ENCODE measurements at regions not wholly inside any gene's neighbourhood (a gene's known extent, or its start where the extent isn't known, plus 50 kb on each side); places are given as distances from the start of the nearest gene placed in this dataset.
"Not testable (repeated sequence)": the region's sequence is repeated elsewhere in the genome, so short reads cannot be mapped to it uniquely, and the experiment has no call there.

DNA sequence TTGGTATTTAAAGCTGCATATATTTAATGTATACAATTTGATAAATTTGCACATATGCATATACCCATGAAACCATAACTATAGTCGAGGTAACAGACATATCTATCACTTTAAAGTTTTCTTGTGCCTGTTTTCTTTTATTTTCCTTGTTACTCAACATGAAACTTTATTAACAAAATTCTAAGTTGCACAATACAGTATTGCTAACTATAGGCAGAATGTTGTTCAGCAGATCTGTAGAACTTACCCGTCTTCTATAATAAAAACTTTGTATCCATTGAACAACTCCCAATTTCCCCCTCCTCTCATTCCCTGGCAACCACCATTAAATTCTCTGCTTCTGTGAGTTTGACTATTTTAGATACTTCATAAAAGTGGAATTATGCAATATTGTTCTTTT, 404.6 kb upstream of the KCND2 start:
- Mint-ChIP-seq H3K4me3 (no peak overlapping the region), H3K27ac (no peak overlapping the region), H3K27me3 (no peaks in the 10 kb centered on the region), H3K9me3 (peaks cover 4% of the 10 kb centered on the region), H3K4me1 (ENCODE audit: unreplicated experiment) (no peaks in the 10 kb centered on the region), H3K36me3 (no peaks in the 10 kb centered on the region)
- TF ChIP-seq CTCF (conservative IDR thresholded peaks at IDR 0.05) = no peak
- DNase-seq (ENCODE audit: extremely low spot score, unreplicated experiment) = no peak

DNA sequence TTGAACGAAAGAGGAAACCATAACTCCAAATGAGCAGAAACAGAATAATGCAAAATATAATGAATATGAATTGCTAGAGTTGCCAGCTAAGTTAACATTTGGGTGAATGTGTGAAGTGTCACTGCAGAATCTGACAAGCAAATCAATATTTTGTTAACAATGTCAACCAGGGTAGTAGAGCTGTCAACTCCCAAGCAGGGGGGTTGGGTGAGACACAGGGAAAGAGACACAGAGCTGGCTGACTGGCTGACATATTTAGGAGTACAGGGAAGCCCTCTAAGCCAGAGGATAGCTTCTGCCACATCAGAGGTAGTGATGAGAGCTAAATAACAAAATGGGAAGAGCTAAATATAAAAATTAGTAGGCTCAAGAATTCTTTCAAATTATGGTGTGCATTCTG, 393.1 kb upstream of the KCND2 start:
- no peaks in the 10 kb centered on the region for H3K36me3 Mint-ChIP-seq
- H3K27ac Mint-ChIP-seq = no peak overlapping the region
- TF ChIP-seq CTCF (conservative IDR thresholded peaks at IDR 0.05) = no peak
- no peaks in the 10 kb centered on the region for H3K4me1 Mint-ChIP-seq (ENCODE audit: unreplicated experiment)
- DNase-seq (ENCODE audit: extremely low spot score, unreplicated experiment) = no peak
- H3K9me3 Mint-ChIP-seq = no peaks in the 10 kb centered on the region
- H3K27me3 Mint-ChIP-seq = no peaks in the 10 kb centered on the region
- H3K4me3 Mint-ChIP-seq = no peak overlapping the region

DNA sequence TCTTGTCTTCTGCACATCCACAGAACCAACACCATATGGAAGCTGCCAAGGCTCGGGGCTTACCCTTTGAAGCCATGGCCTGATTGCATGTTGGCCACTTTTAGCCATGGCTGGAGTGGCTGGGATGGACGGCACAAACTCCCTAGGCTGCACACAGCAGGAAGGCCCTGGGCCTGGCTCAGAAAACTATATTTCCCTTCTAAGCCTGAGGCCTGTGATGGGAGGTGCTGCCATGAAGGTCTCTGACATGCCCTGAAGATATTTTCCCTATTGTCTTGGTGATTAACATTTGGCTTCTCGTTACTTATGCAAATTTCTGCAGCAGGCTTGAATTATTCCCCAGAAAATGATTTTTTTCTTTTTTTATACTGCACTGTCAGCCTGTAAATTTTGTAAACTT, 387.0 kb upstream of the KCND2 start:
- Mint-ChIP-seq H3K27ac (no peak overlapping the region), H3K36me3 (no peaks in the 10 kb centered on the region), H3K4me1 (ENCODE audit: unreplicated experiment) (no peaks in the 10 kb centered on the region), H3K27me3 (no peaks in the 10 kb centered on the region), H3K9me3 (no peaks in the 10 kb centered on the region), H3K4me3 (no peak overlapping the region)
- TF ChIP-seq CTCF (conservative IDR thresholded peaks at IDR 0.05) = no peak
- no peak for DNase-seq (ENCODE audit: extremely low spot score, unreplicated experiment)

GRCh38 chr7:119886525-119886924, 386.4 kb upstream of the KCND2 start:
- not testable (repeated sequence) for H3K27ac Mint-ChIP-seq; DNase-seq (ENCODE audit: extremely low spot score, unreplicated experiment); H3K9me3 Mint-ChIP-seq; H3K27me3 Mint-ChIP-seq; H3K4me3 Mint-ChIP-seq; H3K36me3 Mint-ChIP-seq; H3K4me1 Mint-ChIP-seq (ENCODE audit: unreplicated experiment)

DNA sequence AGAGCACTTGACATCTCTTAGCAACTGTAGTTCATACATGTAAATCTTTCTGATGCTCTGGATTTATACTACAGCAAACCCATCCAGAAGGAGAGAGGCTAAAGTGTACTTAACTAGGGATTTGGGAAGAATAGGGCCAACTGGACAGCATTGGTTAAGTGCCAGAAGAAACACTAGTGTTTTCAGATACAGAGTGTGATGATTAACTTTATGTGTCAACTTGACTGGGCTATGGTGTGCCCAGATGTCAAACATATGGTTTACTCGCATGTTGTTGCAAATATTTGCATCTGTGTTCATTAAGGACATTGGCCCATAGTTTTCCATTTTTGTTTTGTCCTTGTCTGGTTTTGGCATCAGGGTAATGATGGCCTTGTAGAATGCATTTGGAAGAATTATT, 384.7 kb upstream of the KCND2 start:
- no peaks in the 10 kb centered on the region for H3K27me3 Mint-ChIP-seq
- H3K27ac Mint-ChIP-seq = no peak overlapping the region
- no peak for TF ChIP-seq CTCF (conservative IDR thresholded peaks at IDR 0.05)
- no peak overlapping the region for H3K4me3 Mint-ChIP-seq
- DNase-seq (ENCODE audit: extremely low spot score, unreplicated experiment) = no peak
- no peaks in the 10 kb centered on the region for H3K4me1 Mint-ChIP-seq (ENCODE audit: unreplicated experiment)
- H3K36me3 Mint-ChIP-seq = no peaks in the 10 kb centered on the region
- no peaks in the 10 kb centered on the region for H3K9me3 Mint-ChIP-seq

DNA sequence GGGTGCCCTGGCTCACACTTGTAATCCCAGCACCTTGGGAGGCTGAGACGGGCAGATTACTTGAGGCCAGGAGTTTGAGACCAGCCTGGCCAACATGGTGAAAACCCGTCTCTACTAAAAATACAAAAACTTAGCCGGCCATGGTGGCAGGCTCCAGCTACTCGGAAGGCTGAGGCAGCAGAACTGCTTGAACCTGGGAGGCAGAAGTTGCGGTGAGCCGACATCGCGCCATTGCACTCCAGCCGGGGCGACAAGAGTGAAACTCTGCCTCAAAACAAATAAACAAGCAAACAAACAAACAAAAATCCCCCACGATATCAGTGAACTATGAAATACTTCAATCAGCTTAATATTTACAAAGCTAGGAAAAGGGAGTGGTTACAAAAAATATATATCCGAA, 382.3 kb upstream of the KCND2 start:
- no peak for TF ChIP-seq CTCF (conservative IDR thresholded peaks at IDR 0.05)
- H3K27ac Mint-ChIP-seq = no peak overlapping the region
- H3K27me3 Mint-ChIP-seq = no peaks in the 10 kb centered on the region
- H3K4me3 Mint-ChIP-seq = no peak overlapping the region
- no peaks in the 10 kb centered on the region for H3K4me1 Mint-ChIP-seq (ENCODE audit: unreplicated experiment)
- DNase-seq (ENCODE audit: extremely low spot score, unreplicated experiment) = no peak
- H3K9me3 Mint-ChIP-seq = no peaks in the 10 kb centered on the region
- no peaks in the 10 kb centered on the region for H3K36me3 Mint-ChIP-seq
